HG02763 (cell line): ENCODE measurements at regions not wholly inside any gene's neighbourhood (a gene's known extent, or its start where the extent isn't known, plus 50 kb on each side); places are given as distances from the start of the nearest gene placed in this dataset.

Experiments
- ATAC-seq: cut with Tn5 transposase; IDR thresholded peaks from one replicate; pipeline ENCODE4 v1.9.1; 2021; ENCODE audit warnings: mild to moderate bottlenecking, moderate library complexity; ENCODE audit not compliant: unreplicated experiment

- ATAC-seq, result no peak
These were observed 455.3 kb downstream of the PDHA2 start for GRCh38 chr4:96295143-96295741.

GRCh38 chr4:96301715-96302114, 461.8 kb downstream of the PDHA2 start:
- no peak for ATAC-seq

GRCh38 chr4:96305030-96305429, 465.1 kb downstream of the PDHA2 start:
- ATAC-seq, result no peak

- ATAC-seq, result no peak
These were observed 472.3 kb downstream of the PDHA2 start for GRCh38 chr4:96312046-96312685.

GRCh38 chr4:96315815-96316214, 475.9 kb downstream of the PDHA2 start:
- no peak for ATAC-seq

- ATAC-seq, result no peak
These were observed 476.9 kb downstream of the PDHA2 start for GRCh38 chr4:96316776-96317175.

GRCh38 chr4:96317891-96318290, 478.0 kb downstream of the PDHA2 start:
- ATAC-seq, result no peak

- no peak for ATAC-seq
These were observed 487.0 kb downstream of the PDHA2 start for GRCh38 chr4:96326846-96327245.

- ATAC-seq, result no peak
These were observed 502.3 kb downstream of the PDHA2 start for GRCh38 chr4:96342196-96342595.

- ATAC-seq, result no peak
These were observed 503.0 kb downstream of the PDHA2 start for GRCh38 chr4:96342790-96343455.

- ATAC-seq, result no peak
These were observed 503.9 kb downstream of the PDHA2 start for GRCh38 chr4:96343836-96344235.

GRCh38 chr4:96347582-96347981, 507.7 kb downstream of the PDHA2 start:
- ATAC-seq, result no peak

GRCh38 chr4:96352051-96352517, 512.2 kb downstream of the PDHA2 start:
- ATAC-seq, result no peak

- no peak for ATAC-seq
These were observed 514.3 kb downstream of the PDHA2 start for GRCh38 chr4:96354036-96354712.

- ATAC-seq, result no peak
These were observed 515.5 kb downstream of the PDHA2 start for GRCh38 chr4:96355414-96355813.

- no peak for ATAC-seq
These were observed 516.9 kb downstream of the PDHA2 start for GRCh38 chr4:96356591-96357370.

GRCh38 chr4:96366632-96367031, 526.7 kb downstream of the PDHA2 start:
- ATAC-seq, result no peak

- ATAC-seq, result no peak
These were observed 535.5 kb downstream of the PDHA2 start for GRCh38 chr4:96375367-96375766.

- ATAC-seq, result no peak
These were observed 539.6 kb downstream of the PDHA2 start for GRCh38 chr4:96379524-96379923.

- ATAC-seq, result no peak
These were observed 540.2 kb downstream of the PDHA2 start for GRCh38 chr4:96380106-96380505.

- no peak for ATAC-seq
These were observed 543.5 kb downstream of the PDHA2 start for GRCh38 chr4:96383349-96383748.
